HepG2 (cell line): ENCODE measurements at regions not wholly inside any gene's neighbourhood (a gene's known extent, or its start where the extent isn't known, plus 50 kb on each side); places are given as distances from the start of the nearest gene placed in this dataset.

ENCODE experiments used
- BHLHE40 ChIP-seq: IDR thresholded peaks from 2 replicates; pipeline ENCODE4 v1.6.1; 2011; ENCODE audit warnings: low read length, improper control_type of control experiment
- CTCF ChIP-seq: sonication (generic); formaldehyde crosslinking; IDR thresholded peaks from 2 replicates; pipeline ENCODE4 v1.5.0; 2020; ENCODE audit warnings: mild to moderate bottlenecking, missing genetic modification reagents, moderate library complexity
- NFE2L2 ChIP-seq: fragments of 150-350 bp; IDR thresholded peaks from 2 replicates; pipeline ENCODE4 v1.6.1; 2014; ENCODE audit warnings: low read length
- ZBTB26 ChIP-seq: IDR thresholded peaks from 2 replicates; pipeline ENCODE4 v1.6.1; 2016; ENCODE audit warnings: missing compliant biosample characterization, missing genetic modification reagents, borderline replicate concordance
- ZNF652 ChIP-seq: IDR thresholded peaks from 2 replicates; pipeline ENCODE4 v1.6.1; 2016; ENCODE audit warnings: low read depth, borderline replicate concordance
- ZSCAN31 ChIP-seq: sonication (generic); formaldehyde crosslinking; IDR thresholded peaks from 2 replicates; pipeline ENCODE4 v1.5.0; 2020; ENCODE audit warnings: low read depth, mild to moderate bottlenecking, missing genetic modification reagents

GRCh38 chr11:96961931-96962330 lies 572.1 kb downstream of the JRKL start:
- TF ChIP-seq ZSCAN31 (no peak), NFE2L2 (no peak), BHLHE40 (no peak), CTCF (no peak), ZNF652 (CRISPR knock-in tag) (no peak), ZBTB26 (CRISPR knock-in tag) (no peak)
